ENCODE measurements at regions not wholly inside any gene's neighbourhood (a gene's known extent, or its start where the extent isn't known, plus 50 kb on each side); places are given as distances from the start of the nearest gene placed in this dataset.

DNA sequence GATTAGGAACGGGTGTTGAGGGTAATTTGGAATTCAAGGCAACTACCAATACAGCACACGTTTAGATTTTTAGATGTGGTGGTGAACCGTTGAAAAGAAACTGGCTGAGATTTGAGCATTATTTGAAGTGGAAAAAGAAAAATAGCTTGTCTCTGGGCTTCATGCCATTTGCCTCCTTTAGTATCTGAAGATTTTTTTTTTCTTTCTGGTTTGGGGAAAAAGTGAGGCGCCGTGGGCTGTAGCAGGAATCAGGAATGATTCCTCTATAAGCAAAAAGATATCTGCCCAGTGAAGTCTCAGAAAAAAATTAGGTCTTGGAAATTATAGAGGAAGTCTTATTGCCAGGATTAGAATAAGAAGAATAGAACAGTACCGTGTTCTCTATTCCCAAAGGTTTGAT lies 88.5 kb downstream of the RPS12 start:
- no peak overlapping the region for H3K27ac ChIP-seq (ENCODE audit: insufficient read depth, low read depth, low read length)
- H3K79me2 ChIP-seq (ENCODE audit: control insufficient read depth, insufficient read depth, low read length), result no peaks in the 10 kb centered on the region
- H3K9ac ChIP-seq (replicated peaks; ENCODE audit: extremely low read depth, insufficient read depth, low read length), result no peak overlapping the region
- no peaks in the 10 kb centered on the region for H3K4me1 ChIP-seq (ENCODE audit: control insufficient read depth, extremely low read depth, insufficient read depth, low read length)
- FAIRE-seq (no peak), DNase-seq (ENCODE audit: low read depth, low spot score) (no peak)
- TF ChIP-seq EZH2 (IDR thresholded peaks at IDR 0.05; ENCODE audit: borderline replicate concordance, low read depth, low read length, severe bottlenecking) (no peak), POLR2A (IDR thresholded peaks at IDR 0.05; ENCODE audit: low read depth, low read length) (no peak), GATA2 (IDR thresholded peaks at IDR 0.05; ENCODE audit: insufficient read depth, insufficient read length, low read depth, low read length) (no peak), MYC (IDR thresholded peaks at IDR 0.05; ENCODE audit: low read depth, low read length) (no peak), POLR2AphosphoS5 (IDR thresholded peaks at IDR 0.05; ENCODE audit: insufficient read depth, low read depth, low read length) (no peak), JUN (IDR thresholded peaks at IDR 0.05; ENCODE audit: borderline replicate concordance, insufficient read depth, insufficient read length, low read depth) (no peak), FOS (IDR thresholded peaks at IDR 0.05; ENCODE audit: borderline replicate concordance, insufficient read depth, low read length) (no peak)
- TF ChIP-seq, protein P1, sequence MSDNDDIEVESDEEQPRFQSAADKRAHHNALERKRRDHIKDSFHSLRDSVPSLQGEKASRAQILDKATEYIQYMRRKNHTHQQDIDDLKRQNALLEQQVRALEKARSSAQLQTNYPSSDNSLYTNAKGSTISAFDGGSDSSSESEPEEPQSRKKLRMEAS (IDR thresholded peaks at IDR 0.05; ENCODE audit: insufficient read depth, insufficient read length), result no peak
- TF ChIP-seq, protein P2, sequence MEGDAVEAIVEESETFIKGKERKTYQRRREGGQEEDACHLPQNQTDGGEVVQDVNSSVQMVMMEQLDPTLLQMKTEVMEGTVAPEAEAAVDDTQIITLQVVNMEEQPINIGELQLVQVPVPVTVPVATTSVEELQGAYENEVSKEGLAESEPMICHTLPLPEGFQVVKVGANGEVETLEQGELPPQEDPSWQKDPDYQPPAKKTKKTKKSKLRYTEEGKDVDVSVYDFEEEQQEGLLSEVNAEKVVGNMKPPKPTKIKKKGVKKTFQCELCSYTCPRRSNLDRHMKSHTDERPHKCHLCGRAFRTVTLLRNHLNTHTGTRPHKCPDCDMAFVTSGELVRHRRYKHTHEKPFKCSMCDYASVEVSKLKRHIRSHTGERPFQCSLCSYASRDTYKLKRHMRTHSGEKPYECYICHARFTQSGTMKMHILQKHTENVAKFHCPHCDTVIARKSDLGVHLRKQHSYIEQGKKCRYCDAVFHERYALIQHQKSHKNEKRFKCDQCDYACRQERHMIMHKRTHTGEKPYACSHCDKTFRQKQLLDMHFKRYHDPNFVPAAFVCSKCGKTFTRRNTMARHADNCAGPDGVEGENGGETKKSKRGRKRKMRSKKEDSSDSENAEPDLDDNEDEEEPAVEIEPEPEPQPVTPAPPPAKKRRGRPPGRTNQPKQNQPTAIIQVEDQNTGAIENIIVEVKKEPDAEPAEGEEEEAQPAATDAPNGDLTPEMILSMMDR (IDR thresholded peaks at IDR 0.05; ENCODE audit: extremely low read depth in 1 of 2, insufficient read depth in 1 of 2, low read depth in 1 of 2, low read length in 2 of 2), result no peak
- intact Hi-C loops (cut with micrococcal nuclease) (no loop called here), dilution Hi-C loops (cut with MboI; ENCODE audit: extremely low pct_ligation_motif_present, low sequenced_read_pairs) (no loop called here)
- no peak overlapping the region for H3K4me3 ChIP-seq (replicated peaks in 1 of 3; ENCODE audit: insufficient read depth in 1 of 3, low read depth in 1 of 3, low read length in 3 of 3)
- H4K20me1 ChIP-seq (replicated peaks; ENCODE audit: control insufficient read depth, extremely low read depth, insufficient read depth, low read length), result no peaks in the 10 kb centered on the region
- ChIA-PET POLR2A (no interaction called here), CTCF (no interaction called here)
- no peak overlapping the region for H2AFZ ChIP-seq (ENCODE audit: low read depth, low read length)
- H3K27me3 ChIP-seq (ENCODE audit: control insufficient read depth in 2 of 2, insufficient read depth in 2 of 2, low read length in 2 of 2), result peaks cover 0 to 1% of the 10 kb centered on the region in 2 experiments
- no peaks in the 10 kb centered on the region for H3K36me3 ChIP-seq (ENCODE audit: control insufficient read depth in 2 of 2, extremely low read depth in 1 of 2, insufficient read depth in 2 of 2, low read length in 2 of 2)
- BruUV-seq (replicated peaks), result no TSS peak
- H3K4me2 ChIP-seq (ENCODE audit: insufficient read depth, low read length), result no peak overlapping the region
- no peaks in the 10 kb centered on the region for H3K9me3 ChIP-seq (replicated peaks; ENCODE audit: control insufficient read depth, insufficient read depth, low read length)
- H3K9me1 ChIP-seq (replicated peaks; ENCODE audit: control insufficient read depth, extremely low read depth, insufficient read depth, low read length), result no peaks in the 10 kb centered on the region

Data from endothelial cell of umbilical vein (primary cell).